ENCODE measurements at regions not wholly inside any gene's neighbourhood (a gene's known extent, or its start where the extent isn't known, plus 50 kb on each side); places are given as distances from the start of the nearest gene placed in this dataset.

DNA sequence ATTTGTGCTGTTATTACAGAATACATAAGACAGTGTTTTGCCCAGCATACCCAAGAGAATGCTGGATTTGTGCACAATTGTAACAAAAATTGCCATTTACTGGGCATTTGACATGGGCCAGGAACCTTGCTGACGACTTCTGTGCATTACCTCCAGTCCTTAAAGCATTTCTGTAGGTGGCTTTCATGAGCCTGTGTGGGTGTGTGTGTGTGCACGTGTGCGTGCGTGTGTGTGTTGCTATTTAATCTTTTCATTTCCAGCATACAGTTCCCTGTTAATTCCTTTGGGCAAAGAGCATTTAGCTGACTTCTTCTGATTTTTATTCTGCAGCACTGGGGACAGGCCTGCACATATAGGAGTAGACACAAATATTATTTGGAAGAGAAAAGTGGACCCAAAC is 134.4 kb downstream of the CYLD start:
- intact Hi-C loops (cut with DNase I), result no loop called here
- H3K4me1 ChIP-seq, result no peaks in the 10 kb centered on the region
- H3K9me3 ChIP-seq, result peaks cover 0 to 21% (median 7%) of the 10 kb centered on the region in 12 donors
- H3K4me3 ChIP-seq, result no peak overlapping the region
- 82 to 86% (median 85%) methylated on average over 4 of the region's 4 CpGs for WGBS, 4 donors
- TF ChIP-seq, protein P1, sequence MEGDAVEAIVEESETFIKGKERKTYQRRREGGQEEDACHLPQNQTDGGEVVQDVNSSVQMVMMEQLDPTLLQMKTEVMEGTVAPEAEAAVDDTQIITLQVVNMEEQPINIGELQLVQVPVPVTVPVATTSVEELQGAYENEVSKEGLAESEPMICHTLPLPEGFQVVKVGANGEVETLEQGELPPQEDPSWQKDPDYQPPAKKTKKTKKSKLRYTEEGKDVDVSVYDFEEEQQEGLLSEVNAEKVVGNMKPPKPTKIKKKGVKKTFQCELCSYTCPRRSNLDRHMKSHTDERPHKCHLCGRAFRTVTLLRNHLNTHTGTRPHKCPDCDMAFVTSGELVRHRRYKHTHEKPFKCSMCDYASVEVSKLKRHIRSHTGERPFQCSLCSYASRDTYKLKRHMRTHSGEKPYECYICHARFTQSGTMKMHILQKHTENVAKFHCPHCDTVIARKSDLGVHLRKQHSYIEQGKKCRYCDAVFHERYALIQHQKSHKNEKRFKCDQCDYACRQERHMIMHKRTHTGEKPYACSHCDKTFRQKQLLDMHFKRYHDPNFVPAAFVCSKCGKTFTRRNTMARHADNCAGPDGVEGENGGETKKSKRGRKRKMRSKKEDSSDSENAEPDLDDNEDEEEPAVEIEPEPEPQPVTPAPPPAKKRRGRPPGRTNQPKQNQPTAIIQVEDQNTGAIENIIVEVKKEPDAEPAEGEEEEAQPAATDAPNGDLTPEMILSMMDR (IDR thresholded peaks at IDR 0.05), result no peak
- no peak for TF ChIP-seq POLR2A (IDR thresholded peaks at IDR 0.05)
- ATAC-seq (no peak), DNase-seq (no peak)
- H3K36me3 ChIP-seq, result no peaks in the 10 kb centered on the region
- H3K27ac ChIP-seq, result no peak overlapping the region
- H3K27me3 ChIP-seq, result peaks cover 0 to 27% (median 5%) of the 10 kb centered on the region in 9 donors

DNA sequence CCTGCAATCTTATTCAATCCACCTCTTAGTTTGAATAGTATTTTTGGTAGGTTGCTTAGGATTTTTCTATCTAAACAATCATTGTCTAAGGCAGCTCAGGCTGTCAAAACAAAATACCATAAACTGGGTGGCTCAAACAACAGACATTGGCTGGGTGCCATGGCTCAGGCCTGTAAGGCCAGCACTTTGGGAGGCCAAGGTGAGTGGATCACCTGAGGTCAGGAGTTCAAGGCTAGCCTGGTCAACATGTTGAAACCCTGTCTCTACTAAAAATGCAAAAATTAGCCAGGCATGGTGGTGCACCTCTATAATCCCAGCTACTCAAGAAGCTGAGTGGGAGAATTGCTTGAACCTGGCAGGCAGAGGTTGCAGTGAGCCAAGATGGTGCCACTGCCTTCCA is 126.7 kb downstream of the CYLD start:
- no peak for DNase-seq
- no peak for ATAC-seq
- H3K9me3 ChIP-seq, result peaks cover 0 to 24% (median 7%) of the 10 kb centered on the region in 12 donors
- H3K36me3 ChIP-seq, result no peaks in the 10 kb centered on the region
- no peak overlapping the region for H3K4me3 ChIP-seq
- H3K27me3 ChIP-seq, result no peaks in the 10 kb centered on the region
- TF ChIP-seq, protein P1 (IDR thresholded peaks at IDR 0.05), result no peak
- TF ChIP-seq POLR2A (IDR thresholded peaks at IDR 0.05), result no peak
- no peaks in the 10 kb centered on the region for H3K4me1 ChIP-seq
- intact Hi-C loops (cut with DNase I), result no loop called here
- H3K27ac ChIP-seq, result no peak overlapping the region

DNA sequence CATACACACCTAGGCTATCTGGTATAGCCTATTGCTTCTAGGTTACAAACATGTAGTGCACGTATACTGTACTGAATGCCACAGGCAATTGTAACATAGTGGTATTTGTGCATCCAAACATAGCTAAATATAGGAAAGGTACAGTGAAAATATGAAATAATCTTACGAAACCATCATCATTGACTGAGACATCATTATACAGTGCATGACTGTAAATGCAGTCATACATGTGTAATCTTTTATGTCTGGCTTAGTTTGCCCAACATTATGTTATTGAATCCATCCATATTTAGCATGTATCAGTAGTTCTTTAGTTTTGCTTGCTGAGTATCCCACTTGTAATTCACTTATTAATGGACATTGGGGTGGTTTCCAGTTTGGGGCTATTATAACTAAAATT is 124.9 kb downstream of the CYLD start:
- TF ChIP-seq, protein P1 (IDR thresholded peaks at IDR 0.05), result no peak
- TF ChIP-seq POLR2A (IDR thresholded peaks at IDR 0.05), result no peak
- ATAC-seq, result no peak
- peaks cover 0 to 4% (median 0%) of the 10 kb centered on the region in 9 donors for H3K27me3 ChIP-seq
- no peaks in the 10 kb centered on the region for H3K4me1 ChIP-seq
- intact Hi-C loops (cut with DNase I), result no loop called here
- H3K36me3 ChIP-seq, result no peaks in the 10 kb centered on the region
- 87 to 91% (median 90%) methylated on average over 2 of the region's 2 CpGs for WGBS, 4 donors
- no peak overlapping the region for H3K27ac ChIP-seq
- H3K4me3 ChIP-seq, result no peak overlapping the region
- no peak for DNase-seq
- H3K9me3 ChIP-seq, result peaks cover 0 to 7% (median 0%) of the 10 kb centered on the region in 12 donors

DNA sequence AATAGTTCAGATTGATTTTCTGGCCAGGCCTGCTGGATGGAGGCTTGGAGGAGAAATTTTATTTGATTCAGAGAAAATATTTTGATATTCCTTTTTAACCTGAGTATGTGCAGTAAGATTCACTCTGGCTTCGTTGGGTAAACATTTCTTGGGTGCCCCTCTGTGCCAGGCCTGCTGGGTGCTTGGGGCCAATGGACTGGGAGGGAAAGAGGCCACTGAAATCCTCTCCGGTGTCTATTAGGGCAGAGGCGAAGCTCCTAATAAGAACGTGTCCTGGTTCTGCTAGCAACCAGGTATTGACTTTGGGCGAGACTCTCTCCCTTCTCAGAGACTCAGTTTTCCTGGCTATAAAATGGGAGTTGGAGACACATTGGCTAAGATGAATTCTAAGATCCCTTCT is 122.5 kb downstream of the CYLD start:
- Histone ChIP-seq H3K27me3 (peaks cover 0 to 4% (median 0%) of the 10 kb centered on the region in 9 donors), H3K27ac (no peak overlapping the region), H3K4me1 (no peaks in the 10 kb centered on the region), H3K4me3 (no peak overlapping the region), H3K36me3 (no peaks in the 10 kb centered on the region), H3K9me3 (peaks cover 0 to 7% (median 0%) of the 10 kb centered on the region in 12 donors)
- no peak for DNase-seq
- ATAC-seq, result no peak
- intact Hi-C loops (cut with DNase I), result no loop called here
- TF ChIP-seq POLR2A (IDR thresholded peaks at IDR 0.05), result no peak
- TF ChIP-seq, protein P1 (IDR thresholded peaks at IDR 0.05), result no peak
- 80 to 83% (median 82%) methylated on average over 5 of the region's 5 CpGs for WGBS, 4 donors

All from heart left ventricle (tissue), 16 donors.